Stimulated activated CD8-positive, alpha-beta memory T cell treated with anti-CD3 and anti-CD28 coated beads, Interleukin-2, amount 100 ng/mL, for 48 hours (primary cell): ENCODE measurements at regions not wholly inside any gene's neighbourhood (a gene's known extent, or its start where the extent isn't known, plus 50 kb on each side); places are given as distances from the start of the nearest gene placed in this dataset.

Source experiments
- DNase-seq, 2 donors: peaks; one replicate each; pipeline ENCODE4 v3.0.0-alpha.2; 2020; ENCODE audit warnings: low read depth in 2 of 2

DNA sequence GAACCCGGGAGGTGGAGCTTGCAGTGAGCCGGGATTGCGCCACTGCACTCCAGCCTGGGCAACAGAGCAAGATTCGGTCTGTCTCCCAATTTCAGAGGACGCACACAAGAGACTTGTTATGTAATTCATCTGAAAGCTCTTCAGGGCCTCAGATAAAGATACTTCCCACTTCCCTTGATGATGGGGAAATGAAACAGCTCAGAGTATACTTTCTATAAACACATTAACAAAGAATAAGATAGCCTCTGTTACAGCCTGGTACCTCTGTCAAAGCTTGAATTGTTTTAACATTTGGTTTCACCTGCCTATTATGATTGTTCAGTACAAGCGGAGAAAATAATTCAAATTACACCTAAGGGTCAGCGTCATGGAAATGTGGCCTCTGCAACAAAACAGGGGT, 622.9 kb upstream of the ADGRL4 start:
- no peak for DNase-seq

GRCh38 chr1:79617777-79618176, 611.2 kb upstream of the ADGRL4 start:
- DNase-seq = no peak

- DNase-seq = no peak
Measured at GRCh38 chr1:79614762-79615161, 608.2 kb upstream of the ADGRL4 start.

- DNase-seq = no peak
Measured at GRCh38 chr1:79614106-79614505, 607.6 kb upstream of the ADGRL4 start.

DNA sequence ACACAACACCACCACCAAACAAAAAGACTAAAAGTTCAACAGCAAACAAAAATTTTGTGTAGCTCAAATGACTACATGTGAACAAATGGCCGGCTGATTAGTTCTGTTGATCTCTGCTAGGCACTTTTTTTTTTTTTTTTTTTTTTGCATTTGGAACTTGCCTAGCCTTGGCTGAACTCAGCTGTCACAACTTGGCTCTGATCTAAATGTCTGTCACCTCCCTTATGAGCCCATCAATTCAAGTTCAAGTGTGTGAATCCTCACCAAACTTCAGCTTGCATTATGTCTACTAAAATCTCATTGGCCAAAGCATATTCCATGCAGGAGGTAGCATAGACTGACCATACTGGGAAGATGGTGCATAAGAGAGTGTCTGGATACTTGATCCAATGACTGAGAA, 606.5 kb upstream of the ADGRL4 start:
- no peak for DNase-seq

GRCh38 chr1:79604490-79605198, 598.1 kb upstream of the ADGRL4 start:
- DNase-seq = no peak

GRCh38 chr1:79603843-79604242, 597.3 kb upstream of the ADGRL4 start:
- DNase-seq = no peak

DNA sequence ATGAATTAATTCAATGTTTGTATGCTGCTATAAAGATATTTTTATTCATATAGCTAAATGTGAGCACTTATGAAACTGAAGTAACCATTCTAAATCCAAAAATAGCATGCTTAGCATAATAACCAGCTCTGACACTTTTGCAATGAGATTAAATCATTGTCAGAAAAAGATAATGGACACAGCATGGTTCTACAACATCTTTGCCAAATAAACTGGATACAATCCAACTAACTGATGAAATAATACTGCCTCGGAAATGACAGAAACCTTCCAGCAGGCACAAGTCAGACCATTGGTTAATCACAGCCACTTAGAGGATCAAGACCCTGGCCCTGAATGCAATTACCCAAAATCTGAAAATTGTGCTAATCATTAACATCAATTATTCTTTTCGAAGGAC, 592.7 kb upstream of the ADGRL4 start:
- DNase-seq = no peak

DNA sequence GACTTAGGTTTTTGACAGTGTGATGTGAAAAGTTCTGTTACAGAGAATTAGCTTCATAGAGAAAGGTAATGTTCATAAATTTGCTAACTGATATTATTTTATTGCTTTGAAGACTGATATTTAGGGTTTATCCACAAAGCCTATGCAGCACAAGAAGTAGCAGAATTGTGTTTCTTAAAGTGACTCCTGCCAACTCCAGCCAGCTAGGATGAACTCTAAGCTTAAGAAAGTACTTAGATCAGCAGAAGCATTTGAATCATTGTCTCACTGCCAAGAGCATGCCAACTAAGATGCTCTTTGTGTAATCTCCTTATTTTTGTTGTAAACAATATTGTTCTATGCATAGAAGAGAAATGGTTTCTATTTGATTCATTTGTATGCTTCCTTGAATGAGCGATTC, 589.4 kb upstream of the ADGRL4 start:
- no peak for DNase-seq

DNA sequence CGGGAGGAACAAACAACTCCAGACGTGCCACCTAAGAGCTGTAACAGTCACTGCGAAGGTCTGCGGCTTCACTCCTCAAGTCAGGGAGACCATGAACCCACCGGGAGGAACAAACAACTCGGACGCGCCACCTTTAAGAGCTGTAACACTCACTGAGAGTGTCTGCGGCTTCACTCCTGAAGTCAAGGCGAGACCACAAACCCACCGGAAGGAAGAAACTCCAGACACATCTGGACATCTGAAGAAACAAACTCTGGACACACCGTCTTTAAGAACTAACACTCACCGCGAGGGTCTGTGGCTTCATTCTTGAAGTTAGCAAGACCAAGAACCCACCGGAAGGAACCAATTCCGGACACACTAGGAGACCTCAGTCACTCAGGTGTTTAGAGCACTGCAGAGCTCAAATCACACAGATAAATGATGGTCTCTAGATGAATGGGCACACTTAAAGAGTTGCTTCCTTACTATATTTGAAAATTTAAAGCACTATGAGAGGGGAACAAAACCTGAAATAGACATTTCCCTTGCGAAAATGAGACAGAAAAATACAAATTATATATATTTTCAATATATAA, 587.7 kb upstream of the ADGRL4 start:
- no peak for DNase-seq

DNA sequence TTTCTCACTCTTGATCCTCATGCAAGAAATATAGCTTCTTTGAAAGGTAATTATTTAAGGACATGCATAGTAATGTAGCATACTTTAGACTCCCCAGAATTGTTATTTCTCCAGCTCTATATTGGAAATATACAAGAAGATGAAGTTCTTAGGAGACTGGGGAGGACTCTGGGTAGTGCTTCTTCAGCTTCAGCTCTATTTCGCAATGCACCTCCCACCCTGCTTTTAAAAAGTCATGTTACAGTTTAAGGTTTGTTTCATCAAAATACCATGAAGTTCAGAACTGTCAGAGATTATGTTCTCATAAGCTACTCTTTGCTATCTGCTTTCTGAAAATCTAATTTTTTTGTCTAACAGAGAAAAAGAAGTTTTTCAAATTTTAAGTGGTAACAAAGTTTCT, 586.2 kb upstream of the ADGRL4 start:
- DNase-seq = no peak

GRCh38 chr1:79588719-79589118, 582.2 kb upstream of the ADGRL4 start:
- no peak for DNase-seq

- no peak for DNase-seq
Measured at GRCh38 chr1:79587229-79587628, 580.7 kb upstream of the ADGRL4 start.

GRCh38 chr1:79585801-79586200, 579.3 kb upstream of the ADGRL4 start:
- no peak for DNase-seq

DNA sequence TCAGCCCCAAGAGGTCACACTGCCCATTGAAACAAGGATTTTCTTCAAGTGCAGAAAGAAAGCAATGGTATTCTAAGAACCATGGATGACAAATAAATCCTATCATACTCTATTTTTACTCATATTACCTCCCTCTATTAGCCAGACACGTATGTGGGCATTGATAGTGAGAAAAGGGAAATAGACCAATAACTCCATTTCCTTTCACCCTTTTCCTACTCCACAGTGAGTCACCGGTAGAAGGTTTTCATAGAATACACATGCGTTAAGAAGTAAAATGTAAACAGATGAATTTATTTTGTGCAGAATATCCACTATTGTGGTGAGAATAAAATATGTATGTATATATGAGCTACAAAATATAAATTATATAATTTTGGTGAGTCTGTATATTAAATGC, 568.9 kb upstream of the ADGRL4 start:
- DNase-seq = no peak

GRCh38 chr1:79568411-79568810, 561.9 kb upstream of the ADGRL4 start:
- no peak for DNase-seq

GRCh38 chr1:79561521-79561978, 555.0 kb upstream of the ADGRL4 start:
- DNase-seq = no peak

GRCh38 chr1:79556189-79556588, 549.7 kb upstream of the ADGRL4 start:
- no peak for DNase-seq

DNA sequence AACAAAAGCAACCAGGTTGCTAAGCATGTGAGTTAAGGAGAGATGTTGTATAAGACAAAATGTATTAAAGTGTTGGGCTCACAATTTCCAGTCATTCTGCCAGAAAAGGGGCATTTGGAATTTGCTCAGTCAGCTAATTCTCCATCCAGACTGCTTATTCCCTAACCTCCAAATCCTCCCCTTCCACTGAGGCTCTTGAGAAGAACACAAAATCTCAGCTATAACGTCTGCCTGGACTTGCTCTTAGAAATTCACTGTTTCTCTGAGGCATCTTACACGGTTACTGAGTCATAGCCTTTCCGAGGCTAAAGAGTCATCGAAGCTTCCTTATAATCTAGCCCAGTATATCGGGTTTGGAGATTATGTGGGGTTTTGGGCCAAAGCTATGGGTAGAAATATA, 548.2 kb upstream of the ADGRL4 start:
- DNase-seq = no peak

- DNase-seq = no peak
Measured at GRCh38 chr1:79551321-79551720, 544.8 kb upstream of the ADGRL4 start.

GRCh38 chr1:79550402-79550801, 543.9 kb upstream of the ADGRL4 start:
- DNase-seq = no peak

- no peak for DNase-seq
Measured at GRCh38 chr1:79549201-79549600, 542.7 kb upstream of the ADGRL4 start.

- DNase-seq = no peak
Measured at GRCh38 chr1:79547514-79547913, 541.0 kb upstream of the ADGRL4 start.

DNA sequence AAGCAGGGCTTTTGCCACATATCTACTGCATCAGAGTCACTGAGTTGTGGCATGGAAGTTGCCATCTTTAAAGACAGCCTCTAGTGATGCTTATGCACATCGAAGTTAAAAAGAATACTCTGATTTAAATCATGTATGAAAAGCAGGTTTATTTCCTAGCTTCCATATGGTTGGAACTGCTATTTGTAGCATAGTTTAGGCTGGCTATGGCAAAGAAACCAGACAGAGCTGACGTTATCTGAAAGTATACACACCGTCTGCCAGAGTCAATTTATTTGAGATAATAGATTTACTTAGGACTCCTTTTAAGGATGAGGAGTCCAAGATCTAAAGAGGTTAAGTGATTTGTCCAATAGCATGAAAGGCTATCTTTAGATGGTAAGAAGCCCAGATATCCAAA, 536.9 kb upstream of the ADGRL4 start:
- no peak for DNase-seq
